ENCODE measurements at regions not wholly inside any gene's neighbourhood (a gene's known extent, or its start where the extent isn't known, plus 50 kb on each side); places are given as distances from the start of the nearest gene placed in this dataset.

GRCh38 chr10:21176934-21177480, 279.9 kb upstream of the NEBL start:
- TF ChIP-seq CTCF (IDR thresholded peaks at IDR 0.05) (no peak), POLR2A (IDR thresholded peaks at IDR 0.05) (no peak)
